ENCODE measurements at regions not wholly inside any gene's neighbourhood (a gene's known extent, or its start where the extent isn't known, plus 50 kb on each side); places are given as distances from the start of the nearest gene placed in this dataset.

DNA sequence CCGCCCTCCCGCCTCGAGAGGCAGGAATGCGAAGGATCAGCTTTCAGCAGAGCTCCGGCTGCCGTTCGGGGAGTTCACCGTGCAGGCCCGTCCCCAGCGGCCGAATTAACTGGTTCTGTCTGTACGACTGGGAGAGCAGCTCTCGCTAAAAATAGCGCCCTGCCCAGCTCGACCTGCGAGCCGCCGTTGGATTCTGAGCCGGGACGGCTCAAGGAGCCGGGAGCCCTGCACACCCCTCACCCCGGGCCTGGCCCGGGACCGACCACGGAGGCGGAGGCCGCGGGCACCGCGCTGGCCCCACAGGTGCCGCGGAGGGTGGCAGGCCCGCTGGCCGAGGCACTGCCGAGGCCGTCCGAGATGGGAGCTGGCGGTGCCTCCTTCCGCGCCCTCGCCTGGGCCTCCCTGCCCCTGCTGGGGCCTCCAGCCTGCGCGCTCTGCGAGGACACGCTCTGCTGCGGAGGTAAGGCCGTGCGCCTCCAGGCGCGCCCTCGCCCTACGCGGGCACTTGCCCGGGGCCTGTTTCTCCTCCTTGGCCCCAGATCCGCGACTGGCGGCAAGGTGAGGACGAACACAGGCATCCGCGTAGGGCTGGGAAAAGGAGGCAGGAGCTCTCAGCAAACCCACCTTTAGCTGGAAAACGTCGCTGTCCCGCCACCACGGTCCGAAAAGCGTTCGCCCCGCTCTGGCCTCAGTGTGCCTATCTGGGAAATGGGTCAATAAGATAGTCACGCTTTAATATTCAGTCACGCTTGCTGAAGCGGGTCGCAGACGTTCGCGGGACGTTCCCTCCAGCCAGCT is 53.1 kb upstream of the DAB2IP start:
- in situ Hi-C loops (cut with MboI; ENCODE audit: low pct_unique_long_range_greater_than_20kb, low sequenced_read_pairs) = no loop called here
- DNase-seq = no peak

- no peak for DNase-seq
- in situ Hi-C loops (cut with MboI; ENCODE audit: low pct_unique_long_range_greater_than_20kb, low sequenced_read_pairs) = no loop called here
These were observed 52.2 kb upstream of the DAB2IP start for GRCh38 chr9:121598965-121599871.

DNA sequence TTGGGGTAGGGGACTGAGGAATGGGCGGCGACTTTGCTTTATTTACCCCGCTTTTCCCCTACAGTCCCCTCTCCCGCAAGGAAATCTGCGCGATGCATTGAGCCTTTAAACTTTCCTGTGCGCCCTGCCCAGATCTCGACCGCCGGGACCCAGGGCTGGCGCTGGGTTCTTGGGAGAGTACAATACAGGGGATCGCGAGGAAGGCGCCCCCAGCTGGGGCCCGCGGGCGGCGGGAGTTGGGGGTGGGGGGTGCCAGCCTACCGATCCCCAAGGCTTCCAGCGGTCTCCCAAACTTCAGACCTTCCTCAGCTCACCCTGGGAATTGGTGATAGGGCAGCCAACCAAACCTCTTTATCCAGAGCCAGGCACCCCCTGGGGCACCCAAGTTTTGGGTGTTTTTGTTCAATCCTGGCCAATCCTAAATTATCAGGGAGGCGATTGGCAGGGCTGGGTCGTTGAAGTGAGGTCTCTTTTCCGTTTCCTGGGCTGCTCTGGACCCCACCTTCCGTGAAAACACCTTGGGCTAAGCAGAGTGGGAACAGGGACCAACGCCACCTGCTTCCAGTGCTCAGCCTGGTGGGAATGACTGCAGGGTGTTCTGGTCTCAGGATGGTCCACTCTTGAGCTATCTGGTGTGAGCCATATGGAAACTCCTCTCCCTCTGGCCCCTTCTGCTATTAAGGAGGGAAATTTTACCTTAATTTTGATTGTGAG is 51.4 kb upstream of the DAB2IP start:
- in situ Hi-C loops (cut with MboI; ENCODE audit: low pct_unique_long_range_greater_than_20kb, low sequenced_read_pairs) = no loop called here
- DNase-seq = no peak

- in situ Hi-C loops (cut with MboI; ENCODE audit: low pct_unique_long_range_greater_than_20kb, low sequenced_read_pairs) = no loop called here
- DNase-seq = peak; percentile 38
These were observed 50.2 kb upstream of the DAB2IP start for GRCh38 chr9:121601194-121601593.

Measured in KBM-7 (cell line).